GM06990 (cell line): ENCODE measurements at regions not wholly inside any gene's neighbourhood (a gene's known extent, or its start where the extent isn't known, plus 50 kb on each side); places are given as distances from the start of the nearest gene placed in this dataset.

Experiments used
- DNase-seq: peaks from one replicate; pipeline ENCODE4 v3.0.0-alpha.2; 2011; ENCODE audit not compliant: insufficient read length; ENCODE audit errors: extremely low read depth
- H3K27me3 ChIP-seq: replicated peaks from 2 replicates; pipeline ENCODE4 v1.6.0; 2011; ENCODE audit warnings: low read length; ENCODE audit not compliant: control insufficient read depth, insufficient read depth
- H3K36me3 ChIP-seq: 2 replicates; pipeline ENCODE4 v1.5.1; 2011; ENCODE audit warnings: low read length; ENCODE audit not compliant: control insufficient read depth, insufficient read depth
- H3K4me3 ChIP-seq: replicated peaks from 2 replicates; pipeline ENCODE4 v1.5.1; 2011; ENCODE audit warnings: low read depth, mild to moderate bottlenecking, control low read depth, low read length
- TF ChIP-seq, protein P1 (sequence below): IDR thresholded peaks from 2 replicates; pipeline ENCODE4 v1.5.1; 2011; ENCODE audit warnings: low read length, control low read depth, mild to moderate bottlenecking, inconsistent platforms; ENCODE audit not compliant: insufficient read depth, poor library complexity, severe bottlenecking

DNA sequence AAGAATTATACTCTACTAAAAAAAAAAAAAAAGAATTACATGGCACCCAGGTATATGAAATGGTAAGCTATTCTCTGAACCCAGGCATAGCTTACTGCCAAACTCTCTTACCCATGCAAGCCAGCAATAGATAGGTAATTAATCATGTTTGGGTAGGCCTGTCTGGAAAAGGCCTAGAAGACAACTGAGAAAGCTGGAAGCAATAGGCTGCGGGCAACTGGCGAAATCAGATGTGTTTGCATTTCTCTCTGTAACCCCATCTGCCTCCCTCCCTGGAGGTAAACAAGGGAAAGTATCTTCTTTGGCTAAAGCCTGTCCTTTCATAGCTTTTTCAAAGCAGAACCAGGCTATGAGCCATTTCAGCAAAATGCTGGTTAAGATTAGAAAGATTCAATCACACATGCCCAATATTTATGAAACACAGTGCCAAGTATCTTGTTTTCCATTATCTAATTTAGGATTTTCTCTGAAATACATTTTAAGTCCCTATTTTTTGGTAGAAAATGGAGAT, 934.8 kb upstream of the DDX18 start:
- TF ChIP-seq, protein P1, sequence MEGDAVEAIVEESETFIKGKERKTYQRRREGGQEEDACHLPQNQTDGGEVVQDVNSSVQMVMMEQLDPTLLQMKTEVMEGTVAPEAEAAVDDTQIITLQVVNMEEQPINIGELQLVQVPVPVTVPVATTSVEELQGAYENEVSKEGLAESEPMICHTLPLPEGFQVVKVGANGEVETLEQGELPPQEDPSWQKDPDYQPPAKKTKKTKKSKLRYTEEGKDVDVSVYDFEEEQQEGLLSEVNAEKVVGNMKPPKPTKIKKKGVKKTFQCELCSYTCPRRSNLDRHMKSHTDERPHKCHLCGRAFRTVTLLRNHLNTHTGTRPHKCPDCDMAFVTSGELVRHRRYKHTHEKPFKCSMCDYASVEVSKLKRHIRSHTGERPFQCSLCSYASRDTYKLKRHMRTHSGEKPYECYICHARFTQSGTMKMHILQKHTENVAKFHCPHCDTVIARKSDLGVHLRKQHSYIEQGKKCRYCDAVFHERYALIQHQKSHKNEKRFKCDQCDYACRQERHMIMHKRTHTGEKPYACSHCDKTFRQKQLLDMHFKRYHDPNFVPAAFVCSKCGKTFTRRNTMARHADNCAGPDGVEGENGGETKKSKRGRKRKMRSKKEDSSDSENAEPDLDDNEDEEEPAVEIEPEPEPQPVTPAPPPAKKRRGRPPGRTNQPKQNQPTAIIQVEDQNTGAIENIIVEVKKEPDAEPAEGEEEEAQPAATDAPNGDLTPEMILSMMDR: no peak
- no peaks in the 10 kb centered on the region for H3K36me3 ChIP-seq
- H3K27me3 ChIP-seq: no peaks in the 10 kb centered on the region
- no peak overlapping the region for H3K4me3 ChIP-seq
- DNase-seq: no peak

GRCh38 chr2:116891191-116891590, 923.3 kb upstream of the DDX18 start:
- Histone ChIP-seq H3K4me3 (no peak overlapping the region), H3K36me3 (no peaks in the 10 kb centered on the region), H3K27me3 (no peaks in the 10 kb centered on the region)
- DNase-seq: no peak
- TF ChIP-seq, protein P1: no peak

DNA sequence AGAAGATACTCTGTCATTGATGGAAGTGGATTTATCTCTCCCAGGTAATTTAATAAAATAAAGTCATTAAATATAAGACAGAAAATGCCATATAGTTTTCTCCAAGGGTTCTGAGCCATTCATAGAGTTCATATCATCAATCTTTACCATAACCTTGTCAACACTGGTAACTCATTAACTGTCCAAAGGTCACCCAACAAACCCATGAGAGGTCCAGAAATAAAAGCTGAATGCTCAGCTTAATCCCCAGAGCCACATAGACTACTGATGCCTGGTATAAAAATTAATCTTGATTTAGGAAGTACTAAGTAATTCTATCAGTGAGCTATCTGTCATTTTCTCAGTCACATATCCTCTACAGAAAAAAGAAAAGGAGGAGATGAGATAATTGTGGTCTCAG, 903.0 kb upstream of the DDX18 start:
- Histone ChIP-seq H3K4me3 (no peak overlapping the region), H3K36me3 (no peaks in the 10 kb centered on the region), H3K27me3 (no peaks in the 10 kb centered on the region)
- TF ChIP-seq, protein P1: no peak
- no peak for DNase-seq

GRCh38 chr2:116915673-116916072, 898.8 kb upstream of the DDX18 start:
- H3K36me3 ChIP-seq: no peaks in the 10 kb centered on the region
- H3K4me3 ChIP-seq: no peak overlapping the region
- DNase-seq: no peak
- TF ChIP-seq, protein P1: no peak
- H3K27me3 ChIP-seq: no peaks in the 10 kb centered on the region

DNA sequence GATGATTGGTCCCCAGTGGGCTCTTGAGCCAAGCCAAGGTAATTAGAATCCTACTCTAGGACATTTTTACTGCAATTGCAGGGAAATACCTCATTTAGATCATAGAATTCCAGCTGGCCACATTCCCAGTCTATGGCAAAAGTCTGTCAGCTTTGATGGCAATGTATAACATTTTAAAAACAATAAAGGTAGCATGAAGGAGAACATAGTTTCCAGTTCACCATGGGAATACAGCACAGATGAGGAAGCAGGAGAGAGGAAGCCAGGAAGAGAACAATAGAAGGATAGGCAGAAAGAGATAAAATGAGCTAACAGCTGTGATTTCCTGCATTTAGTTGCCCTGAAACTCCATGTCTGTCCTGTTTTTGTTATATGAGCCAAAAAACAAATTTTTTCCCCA, 897.3 kb upstream of the DDX18 start:
- Histone ChIP-seq H3K36me3 (no peaks in the 10 kb centered on the region), H3K27me3 (no peaks in the 10 kb centered on the region), H3K4me3 (no peak overlapping the region)
- no peak for DNase-seq
- TF ChIP-seq, protein P1: no peak

DNA sequence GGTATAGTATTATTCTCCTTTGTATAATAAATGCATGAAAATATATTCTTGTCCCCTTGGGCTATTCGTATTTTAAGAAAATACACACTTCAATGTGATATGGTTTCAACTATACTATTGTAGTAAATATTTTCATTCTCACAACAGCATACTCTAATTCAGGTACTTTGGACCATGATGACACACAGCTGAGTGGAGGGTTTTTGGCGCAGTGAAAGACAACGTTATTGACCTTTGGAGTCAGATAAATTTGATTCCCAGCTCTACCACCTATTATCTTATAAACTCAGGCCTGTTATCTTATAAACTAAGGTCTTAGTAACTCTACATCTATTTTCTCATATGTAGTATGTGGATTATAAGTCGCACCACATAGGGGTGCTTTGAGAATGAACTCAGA, 895.9 kb upstream of the DDX18 start:
- TF ChIP-seq, protein P1: no peak
- DNase-seq: no peak
- no peak overlapping the region for H3K4me3 ChIP-seq
- no peaks in the 10 kb centered on the region for H3K36me3 ChIP-seq
- no peaks in the 10 kb centered on the region for H3K27me3 ChIP-seq
